ENCODE measurements at regions not wholly inside any gene's neighbourhood (a gene's known extent, or its start where the extent isn't known, plus 50 kb on each side); places are given as distances from the start of the nearest gene placed in this dataset.

DNA sequence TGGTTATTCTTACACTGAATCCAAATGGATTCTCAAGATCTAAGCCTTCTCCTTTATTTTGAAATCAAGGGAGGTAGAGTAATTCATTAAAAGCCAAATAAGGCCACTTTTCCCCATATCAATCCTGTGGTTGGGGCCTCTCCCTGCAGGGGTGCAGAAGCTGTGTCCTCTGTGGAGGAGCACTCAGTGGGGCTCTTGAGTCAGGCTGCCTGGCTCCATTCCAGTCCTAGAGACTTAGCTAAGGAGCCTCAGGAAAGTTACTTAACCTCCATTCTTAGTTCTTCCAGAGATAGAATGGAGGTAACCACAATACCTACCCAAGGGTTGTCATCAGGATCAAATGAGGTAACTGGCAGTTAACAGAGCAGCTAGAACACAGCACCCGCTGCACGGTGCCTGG lies 564.3 kb downstream of the CMPK2 start:
- H3K79me2 ChIP-seq (ENCODE audit: insufficient read depth, low read length) = no peaks in the 10 kb centered on the region
- no peak overlapping the region for H3K9ac ChIP-seq (ENCODE audit: insufficient read depth, low read depth, low read length)
- BruUV-seq (replicated peaks) = no TSS peak
- DNase-seq (ENCODE audit: low spot score) (no peak), FAIRE-seq (no peak), ATAC-seq (no peak)
- H3K9me3 ChIP-seq (ENCODE audit: low read length) = peaks cover 78% of the 10 kb centered on the region
- H4K20me1 ChIP-seq (ENCODE audit: insufficient read depth, low read length) = no peaks in the 10 kb centered on the region
- H3K27me3 ChIP-seq (ENCODE audit: control insufficient read depth in 1 of 2, insufficient read depth in 2 of 2, low read length in 2 of 2) = no peaks in the 10 kb centered on the region
- intact Hi-C loops (cut with micrococcal nuclease; ENCODE audit: unreplicated experiment) = no loop called here
- POLR2A ChIA-PET = no interaction called here
- no peaks in the 10 kb centered on the region for H3K36me3 ChIP-seq (replicated peaks in 1 of 2; ENCODE audit: control insufficient read depth in 1 of 2, insufficient read depth in 2 of 2, low read length in 2 of 2)
- H3K4me1 ChIP-seq (ENCODE audit: insufficient read depth, low read length) = no peaks in the 10 kb centered on the region
- WGBS (ENCODE audit: low lambda C conversion rate) = 56% methylated on average over 2 of the region's 2 CpGs
- H3K4me2 ChIP-seq (ENCODE audit: low read depth, low read length) = no peak overlapping the region
- no peak overlapping the region for H2AFZ ChIP-seq (ENCODE audit: low read length)
- H3K4me3 ChIP-seq (replicated peaks in 1 of 3; ENCODE audit: insufficient read depth in 1 of 3, low read depth in 2 of 3, low read length in 3 of 3) = no peak overlapping the region
- in situ Hi-C loops (cut with HindIII; ENCODE audit: extremely low pct_ligation_motif_present, low pct_unique_long_range_greater_than_20kb) = no loop called here
- CTCF ChIA-PET (ENCODE audit: low intra/inter-chr PET ratio, low total read pairs) = no interaction called here
- no peak overlapping the region for H3K27ac ChIP-seq (ENCODE audit: extremely low read length, insufficient read depth, low read length)
- TF ChIP-seq AKNA (CRISPR knock-in tag; IDR thresholded peaks at IDR 0.05; ENCODE audit: borderline replicate concordance) = no peak
- TF ChIP-seq NFRKB (IDR thresholded peaks at IDR 0.05) = no peak
- TF ChIP-seq, protein P1, sequence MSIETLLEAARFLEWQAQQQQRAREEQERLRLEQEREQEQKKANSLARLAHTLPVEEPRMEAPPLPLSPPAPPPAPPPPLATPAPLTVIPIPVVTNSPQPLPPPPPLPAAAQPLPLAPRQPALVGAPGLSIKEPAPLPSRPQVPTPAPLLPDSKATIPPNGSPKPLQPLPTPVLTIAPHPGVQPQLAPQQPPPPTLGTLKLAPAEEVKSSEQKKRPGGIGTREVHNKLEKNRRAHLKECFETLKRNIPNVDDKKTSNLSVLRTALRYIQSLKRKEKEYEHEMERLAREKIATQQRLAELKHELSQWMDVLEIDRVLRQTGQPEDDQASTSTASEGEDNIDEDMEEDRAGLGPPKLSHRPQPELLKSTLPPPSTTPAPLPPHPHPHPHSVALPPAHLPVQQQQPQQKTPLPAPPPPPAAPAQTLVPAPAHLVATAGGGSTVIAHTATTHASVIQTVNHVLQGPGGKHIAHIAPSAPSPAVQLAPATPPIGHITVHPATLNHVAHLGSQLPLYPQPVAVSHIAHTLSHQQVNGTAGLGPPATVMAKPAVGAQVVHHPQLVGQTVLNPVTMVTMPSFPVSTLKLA (IDR thresholded peaks at IDR 0.05) = no peak
- no peak for TF ChIP-seq RAD51 (IDR thresholded peaks at IDR 0.05; ENCODE audit: borderline replicate concordance)
- no peak for TF ChIP-seq RAD21 (CRISPR knock-in tag; IDR thresholded peaks at IDR 0.05)
- TF ChIP-seq CSRNP2 (CRISPR knock-in tag; conservative IDR thresholded peaks at IDR 0.05; ENCODE audit: low read depth) = no peak
- no peak for TF ChIP-seq ZFP82 (CRISPR knock-in tag; IDR thresholded peaks at IDR 0.05; ENCODE audit: borderline replicate concordance)
- TF ChIP-seq ELK4 (CRISPR knock-in tag; IDR thresholded peaks at IDR 0.05; ENCODE audit: borderline replicate concordance) = no peak
- no peak for TF ChIP-seq ZBTB21 (CRISPR knock-in tag; IDR thresholded peaks at IDR 0.05)
- no peak for TF ChIP-seq SMAD1 (CRISPR knock-in tag; IDR thresholded peaks at IDR 0.05; ENCODE audit: borderline replicate concordance, low read depth)
- TF ChIP-seq ZIK1 (CRISPR knock-in tag; IDR thresholded peaks at IDR 0.05; ENCODE audit: borderline replicate concordance, low read depth) = no peak
- TF ChIP-seq TRIM22 (IDR thresholded peaks at IDR 0.05) = no peak
- no peak for TF ChIP-seq HCFC1 (IDR thresholded peaks at IDR 0.05; ENCODE audit: low read depth, low read length)
- no peak for TF ChIP-seq ZNF703 (CRISPR knock-in tag; IDR thresholded peaks at IDR 0.05; ENCODE audit: borderline replicate concordance)
- no peak for TF ChIP-seq MIER2 (CRISPR knock-in tag; IDR thresholded peaks at IDR 0.05)
- TF ChIP-seq MEIS1 (CRISPR knock-in tag; IDR thresholded peaks at IDR 0.05; ENCODE audit: borderline replicate concordance) = no peak

Measured in HepG2 (cell line).